Stimulated activated CD4-positive, alpha-beta T cell treated with anti-CD3 and anti-CD28 coated beads, Interleukin-12 subunit alpha, Interleukin-12 subunit beta, amount 100 ng/mL, for 24 hours (primary cell): ENCODE measurements at regions not wholly inside any gene's neighbourhood (a gene's known extent, or its start where the extent isn't known, plus 50 kb on each side); places are given as distances from the start of the nearest gene placed in this dataset.
"Not testable (repeated sequence)": the region's sequence is repeated elsewhere in the genome, so short reads cannot be mapped to it uniquely, and the experiment has no call there.

ENCODE experiments used
- DNase-seq, 2 experiments: peaks; one replicate each; pipeline ENCODE4 v3.0.0-alpha.2; 2020; ENCODE audit warnings: low read depth in 2 of 2

GRCh38 chr2:204143216-204144014, 206.9 kb downstream of the ICOS start:
- no peak for DNase-seq

- no peak for DNase-seq
Observed at GRCh38 chr2:204144492-204144891, 207.9 kb downstream of the ICOS start.

- peak; percentile 65 to 71 for DNase-seq
Observed at GRCh38 chr2:204145263-204145751, 208.7 kb downstream of the ICOS start.

- no peak for DNase-seq
Observed at GRCh38 chr2:204145791-204146190, 209.2 kb downstream of the ICOS start.

- DNase-seq: not testable (repeated sequence)
Observed at GRCh38 chr2:204147040-204147439, 210.5 kb downstream of the ICOS start.

DNA sequence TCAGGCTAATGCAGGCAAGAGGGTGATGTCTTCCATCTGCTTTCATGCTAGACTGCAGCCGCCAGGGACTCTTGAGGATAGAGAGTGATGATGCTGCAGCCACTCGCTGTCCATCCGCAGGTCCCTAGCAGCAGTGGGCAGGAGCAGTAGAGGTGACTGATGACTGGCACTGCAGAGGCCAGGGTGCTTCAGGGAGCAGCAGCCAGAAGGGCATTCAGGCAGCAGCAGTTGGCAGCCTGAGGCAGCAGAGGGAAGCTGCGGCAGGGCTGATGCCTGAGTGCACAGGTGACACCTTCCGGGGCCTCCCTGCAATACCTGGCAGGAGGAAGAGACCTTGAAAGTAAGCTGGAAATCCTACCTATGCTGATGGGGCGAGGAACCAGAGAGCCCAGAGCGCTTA, 214.2 kb downstream of the ICOS start:
- no peak for DNase-seq

DNA sequence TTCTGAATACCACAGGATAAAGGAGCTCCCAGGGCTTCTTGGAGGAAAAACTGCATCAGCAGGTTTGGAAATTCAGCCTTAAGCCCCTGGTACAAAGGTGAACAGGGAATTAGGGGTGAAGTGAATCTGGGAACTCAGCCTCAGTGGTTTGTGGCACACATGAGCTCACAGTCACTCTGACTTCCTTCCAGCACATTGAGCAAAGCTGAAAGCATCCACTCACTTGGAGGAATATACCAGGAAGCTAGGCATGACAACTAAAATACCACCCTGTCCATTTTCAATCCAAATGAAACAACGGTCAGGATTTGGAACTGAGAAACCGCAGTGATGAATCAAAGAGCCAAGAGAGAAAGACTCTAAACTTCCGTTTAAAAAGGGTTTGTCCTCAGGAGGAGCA, 216.1 kb downstream of the ICOS start:
- DNase-seq: no peak

DNA sequence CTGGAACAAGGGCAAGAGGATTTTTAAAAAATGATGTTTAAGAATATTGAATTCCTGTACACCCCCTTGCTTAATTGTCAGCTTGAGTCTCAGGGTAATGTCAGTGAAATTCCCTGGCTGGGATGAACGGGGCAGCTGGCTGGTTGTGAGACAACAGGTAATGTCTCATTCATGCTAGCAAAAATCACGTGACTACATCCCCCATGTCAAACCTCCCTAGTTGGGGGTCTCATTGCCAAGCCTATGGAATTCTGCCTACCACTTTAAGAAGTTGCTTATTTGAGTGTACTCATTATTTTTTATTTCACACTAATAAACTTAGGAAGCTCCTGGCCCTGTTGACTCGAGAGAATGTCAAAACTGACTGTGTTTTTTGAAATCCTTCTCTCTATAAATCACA, 218.3 kb downstream of the ICOS start:
- DNase-seq: no peak

GRCh38 chr2:204156456-204156855, 219.9 kb downstream of the ICOS start:
- no peak for DNase-seq

GRCh38 chr2:204157684-204158083, 221.1 kb downstream of the ICOS start:
- no peak for DNase-seq

DNA sequence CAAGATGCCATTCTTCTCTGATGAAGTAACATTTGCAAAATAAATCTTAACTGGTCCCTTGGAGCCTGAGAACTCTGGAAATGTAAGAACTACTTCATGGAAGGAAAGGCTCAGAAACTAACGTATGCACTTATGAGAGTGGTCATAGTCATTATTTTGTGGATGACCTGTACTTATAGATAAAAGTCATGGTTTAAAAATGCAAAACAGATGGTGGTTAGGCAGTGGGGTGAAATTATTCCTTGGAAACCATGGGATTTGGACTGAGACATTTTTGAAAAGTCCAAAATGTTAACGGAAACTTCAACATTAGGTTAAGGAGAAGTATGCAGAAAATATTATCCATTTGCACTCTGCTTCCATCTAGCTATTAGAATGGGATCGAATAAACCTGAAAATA, 223.0 kb downstream of the ICOS start:
- no peak for DNase-seq

DNA sequence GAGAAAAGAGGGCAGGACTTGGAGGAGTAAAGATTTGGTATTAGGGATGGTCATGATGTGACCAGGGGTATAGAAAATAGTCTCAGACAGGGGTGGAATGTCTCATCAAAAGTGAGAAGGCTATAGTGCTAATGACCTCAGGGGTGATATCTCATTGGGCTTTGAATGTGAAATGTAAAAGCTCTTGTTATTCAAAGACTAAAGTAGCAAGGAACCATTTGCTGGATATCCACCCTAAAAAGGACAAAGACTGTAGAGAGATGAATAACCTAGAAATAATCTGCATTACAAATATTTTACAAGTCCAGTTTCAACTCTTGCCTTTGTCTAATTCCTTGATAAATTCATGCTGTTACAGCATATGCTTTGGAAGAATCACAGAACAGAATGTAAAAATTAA, 224.4 kb downstream of the ICOS start:
- no peak for DNase-seq

GRCh38 chr2:204161886-204162285, 225.3 kb downstream of the ICOS start:
- DNase-seq: no peak

DNA sequence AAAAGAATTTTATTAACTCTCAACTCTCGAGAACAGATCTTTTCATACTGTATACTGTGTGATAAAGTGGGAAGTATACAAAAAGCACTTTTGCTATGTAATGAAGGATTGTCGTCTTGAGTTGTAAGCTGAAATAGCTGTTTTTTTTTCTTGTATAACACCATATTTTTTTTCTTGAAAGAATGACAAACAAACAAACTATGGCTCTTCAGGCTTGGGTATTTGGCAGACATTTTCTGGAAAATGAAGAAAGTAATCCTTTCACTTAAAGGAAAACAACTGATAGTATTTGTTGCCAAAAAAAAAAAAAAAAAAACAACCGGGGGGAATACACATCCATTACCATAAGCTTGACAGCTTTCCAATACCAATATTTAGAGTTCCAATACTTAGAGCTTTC, 230.4 kb downstream of the ICOS start:
- no peak for DNase-seq

GRCh38 chr2:204167670-204168069, 231.1 kb downstream of the ICOS start:
- not testable (repeated sequence) for DNase-seq

- no peak for DNase-seq
Observed at GRCh38 chr2:204170411-204170810, 233.8 kb downstream of the ICOS start.

- no peak for DNase-seq
Observed at GRCh38 chr2:204171432-204172144, 235.0 kb downstream of the ICOS start.

DNA sequence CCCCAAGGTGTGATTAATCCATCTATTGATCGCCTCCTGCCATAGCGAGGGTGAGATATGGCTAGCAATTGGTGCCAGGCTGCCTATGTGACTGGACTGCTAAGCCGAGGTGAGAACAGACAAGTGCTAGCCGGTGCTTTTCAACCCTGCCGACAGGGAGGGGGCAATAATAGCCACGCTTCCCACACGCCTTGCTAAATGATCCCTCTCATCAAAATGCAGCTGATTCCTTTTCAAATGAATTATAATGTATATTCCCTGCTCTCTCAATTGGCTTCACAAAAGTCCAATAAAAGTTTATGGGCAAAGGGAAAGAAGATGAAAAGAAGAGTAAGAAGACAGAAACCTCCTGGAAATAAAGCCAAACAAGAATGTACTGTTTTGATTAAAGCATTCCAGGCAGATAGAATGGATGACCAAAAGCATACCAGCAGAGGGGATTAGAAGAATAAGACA, 235.6 kb downstream of the ICOS start:
- no peak for DNase-seq

DNA sequence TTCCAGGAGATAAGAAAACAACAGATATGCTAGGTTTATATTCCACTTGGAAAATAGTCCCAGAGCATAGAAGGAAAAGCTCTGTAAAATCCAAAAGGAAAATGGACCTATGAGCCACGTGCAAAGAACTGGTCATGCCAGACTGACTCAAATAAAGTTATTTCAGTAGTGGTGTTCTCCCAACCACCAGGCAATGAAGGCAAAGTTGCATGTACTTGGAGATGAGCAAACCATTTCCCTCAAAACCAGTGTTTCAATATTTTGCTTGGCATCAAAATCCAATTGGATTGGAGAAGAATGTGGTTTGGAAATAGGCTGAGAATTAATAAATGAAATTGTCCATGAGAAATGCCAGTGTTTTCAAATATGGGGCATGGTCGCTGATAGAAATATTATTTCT, 237.5 kb downstream of the ICOS start:
- DNase-seq: no peak

DNA sequence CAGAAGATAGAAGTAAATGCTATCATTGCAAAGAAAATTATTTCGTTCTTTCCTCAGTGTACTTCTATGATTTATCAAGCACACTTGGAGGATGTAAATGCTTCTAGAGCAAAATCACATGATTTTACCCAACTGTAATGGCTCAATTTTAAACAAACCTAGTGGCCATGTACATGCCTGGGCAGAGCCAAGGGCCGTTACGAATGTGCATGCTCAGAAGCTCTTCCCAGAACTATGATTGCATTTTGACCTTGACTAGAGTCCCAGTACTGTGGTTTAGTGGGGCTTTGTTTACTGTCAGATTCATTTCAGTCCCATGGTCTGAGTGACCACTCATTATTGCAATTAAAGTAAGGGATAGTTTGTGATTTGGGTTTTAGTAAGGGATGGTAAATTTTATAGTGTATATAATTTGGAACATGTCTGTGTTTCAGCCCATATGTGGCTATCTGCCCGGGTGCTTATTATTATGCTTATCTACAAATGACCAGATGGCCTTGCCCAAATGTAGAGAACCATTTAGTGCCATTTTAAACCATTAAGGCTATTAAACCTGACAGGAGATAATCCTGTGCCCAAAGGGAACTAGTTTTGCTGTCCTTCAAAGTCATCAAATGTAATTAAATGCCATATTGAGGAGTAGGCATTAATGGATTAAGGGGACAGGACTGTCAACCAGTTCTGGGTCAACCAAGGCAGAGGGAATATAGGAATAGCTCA, 239.1 kb downstream of the ICOS start:
- DNase-seq: no peak

DNA sequence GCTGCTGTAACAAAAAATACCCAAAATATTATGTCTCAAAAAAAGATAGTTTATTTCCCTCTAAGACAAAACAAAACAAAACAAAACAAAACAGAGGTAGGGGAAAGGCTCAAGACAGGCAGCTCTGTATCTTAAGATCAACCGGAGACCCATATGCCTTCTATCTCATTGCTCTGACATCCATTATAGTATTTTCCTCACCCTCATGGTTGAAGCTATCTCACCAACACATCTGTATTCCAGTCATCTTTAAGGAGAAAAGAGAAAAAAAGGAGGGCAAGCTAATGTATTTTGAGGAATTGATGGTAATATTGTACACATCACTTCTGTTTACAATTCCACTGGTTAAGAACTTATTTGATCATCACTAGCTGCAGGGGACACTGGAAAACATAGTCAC, 239.7 kb downstream of the ICOS start:
- no peak for DNase-seq

- DNase-seq: no peak
Observed at GRCh38 chr2:204177251-204177976, 240.9 kb downstream of the ICOS start.
